Loucy (cell line): ENCODE measurements at regions not wholly inside any gene's neighbourhood (a gene's known extent, or its start where the extent isn't known, plus 50 kb on each side); places are given as distances from the start of the nearest gene placed in this dataset.

ENCODE experiments used
- H2AFZ ChIP-seq: fragments of 200-600 bp; sonication (generic); 2 replicates; pipeline ENCODE4 v1.6.0; 2016; ENCODE audit warnings: antibody characterized with exemption, mild to moderate bottlenecking, low read length, moderate library complexity
- H3F3A ChIP-seq: fragments of 200-600 bp; 2 replicates; pipeline ENCODE4 v1.6.0; 2016; ENCODE audit warnings: antibody characterized with exemption, low read depth, mild to moderate bottlenecking
- H3K27me3 ChIP-seq: fragments of 200-600 bp; sonication (generic); 2 replicates; pipeline ENCODE4 v1.6.1; 2014; ENCODE audit warnings: low read length, mild to moderate bottlenecking; ENCODE audit not compliant: insufficient read depth, poor library complexity, severe bottlenecking
- H3K36me3 ChIP-seq: fragments of 200-600 bp; sonication (generic); 2 replicates; pipeline ENCODE4 v1.6.1; 2016; ENCODE audit warnings: low read length; ENCODE audit not compliant: insufficient read depth
- H3K4me1 ChIP-seq: fragments of 200-600 bp; sonication (generic); 2 replicates; pipeline ENCODE4 v1.5.1; 2014; ENCODE audit warnings: low read length, mild to moderate bottlenecking; ENCODE audit not compliant: insufficient read depth, poor library complexity, severe bottlenecking
- H3K4me2 ChIP-seq: fragments of 200-600 bp; sonication (generic); 2 replicates; pipeline ENCODE4 v1.6.0; 2014; ENCODE audit warnings: antibody characterized with exemption, low read length, low read depth, mild to moderate bottlenecking; ENCODE audit not compliant: poor library complexity, severe bottlenecking
- H3K4me3 ChIP-seq: fragments of 200-600 bp; sonication (generic); 2 replicates; pipeline ENCODE4 v1.5.1; 2014; ENCODE audit warnings: low read length, mild to moderate bottlenecking, mixed read lengths; ENCODE audit not compliant: poor library complexity, severe bottlenecking
- H3K79me2 ChIP-seq: fragments of 200-600 bp; sonication (generic); 2 replicates; pipeline ENCODE4 v1.6.1; 2014; ENCODE audit warnings: low read length; ENCODE audit not compliant: insufficient read depth
- H3K9ac ChIP-seq: fragments of 200-600 bp; sonication (generic); 2 replicates; pipeline ENCODE4 v1.6.0; 2014; ENCODE audit warnings: mild to moderate bottlenecking, low read depth, low read length, moderate library complexity; ENCODE audit not compliant: poor library complexity, severe bottlenecking
- H3K9me2 ChIP-seq: fragments of 200-600 bp; sonication (generic); replicated peaks from 2 replicates; pipeline ENCODE4 v1.6.1; 2016; ENCODE audit warnings: low read depth, low read length, mixed read lengths
- H3K9me3 ChIP-seq: fragments of 200-600 bp; sonication (generic); 2 replicates; pipeline ENCODE4 v1.6.1; 2014; ENCODE audit warnings: mild to moderate bottlenecking, antibody characterized with exemption, low read length, low read depth; ENCODE audit not compliant: insufficient read depth
- H4K20me1 ChIP-seq: fragments of 200-600 bp; sonication (generic); 2 replicates; pipeline ENCODE4 v1.6.0; 2014; ENCODE audit warnings: antibody characterized with exemption, low read length, mild to moderate bottlenecking; ENCODE audit not compliant: insufficient read depth, poor library complexity, severe bottlenecking
- CTCF ChIP-seq: fragments of 200-600 bp; sonication (generic); conservative IDR thresholded peaks from 2 replicates; pipeline ENCODE4 v1.5.1; 2014; ENCODE audit warnings: mild to moderate bottlenecking, antibody characterized with exemption, low read length
- EZH2phosphoT487 ChIP-seq: fragments of 200-600 bp; IDR thresholded peaks from 2 replicates; pipeline ENCODE4 v1.6.1; 2018; ENCODE audit warnings: antibody characterized with exemption, mild to moderate bottlenecking, moderate library complexity, borderline replicate concordance

DNA sequence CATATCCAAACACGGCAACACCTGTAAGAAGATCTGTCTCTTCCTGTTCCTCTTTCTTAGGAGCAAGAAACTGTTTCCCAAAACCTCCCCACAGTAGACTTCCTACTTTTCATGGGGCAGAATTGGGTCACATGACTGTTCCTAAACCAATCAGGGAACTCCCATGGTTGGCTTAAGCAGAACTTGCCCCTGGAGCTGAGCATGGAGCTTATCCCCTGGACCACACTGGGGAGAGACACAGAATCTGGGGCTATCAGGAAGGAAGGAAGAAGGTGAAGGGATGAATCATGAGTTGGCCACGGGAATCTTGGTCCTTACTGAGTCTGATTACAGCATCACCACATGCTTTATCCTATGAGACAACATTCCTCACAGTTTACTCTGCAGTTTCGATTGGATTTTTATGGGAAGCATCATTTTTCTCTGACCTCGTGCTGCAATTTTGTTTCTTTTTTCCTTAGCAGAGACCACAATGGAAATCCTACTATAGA is 81.8 kb downstream of the CDC7 start:
- Histone ChIP-seq H3K9ac (no peak overlapping the region), H3K9me3 (no peaks in the 10 kb centered on the region), H3K36me3 (no peaks in the 10 kb centered on the region), H3K4me1 (peaks cover 33% of the 10 kb centered on the region), H2AFZ (no peak overlapping the region), H3F3A (no peaks in the 10 kb centered on the region), H3K4me2 (no peak overlapping the region), H3K9me2 (no peaks in the 10 kb centered on the region), H3K79me2 (no peaks in the 10 kb centered on the region), H3K27me3 (no peaks in the 10 kb centered on the region), H4K20me1 (no peaks in the 10 kb centered on the region), H3K4me3 (no peak overlapping the region)
- TF ChIP-seq EZH2phosphoT487, result no peak
- no peak for TF ChIP-seq CTCF

DNA sequence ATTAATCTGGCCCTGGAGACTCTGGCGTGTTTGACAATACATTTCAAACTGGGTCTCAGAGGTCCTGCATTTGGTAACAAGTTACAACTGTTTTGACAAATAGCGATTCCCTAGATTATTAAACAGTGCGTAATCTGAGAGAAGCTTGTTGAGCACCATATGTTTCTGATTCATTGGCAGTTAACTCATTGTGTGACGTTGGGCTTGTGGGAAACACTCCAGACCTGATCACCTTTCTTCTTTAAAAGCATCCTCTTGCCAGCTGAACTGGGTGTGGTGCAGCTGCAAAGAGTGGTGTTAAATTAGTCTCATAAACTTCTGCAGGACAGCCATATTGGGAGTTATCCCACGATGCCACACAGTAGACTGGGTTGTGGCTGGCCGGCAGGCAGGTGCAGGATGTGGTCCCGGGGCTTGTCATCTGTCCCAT is 82.7 kb downstream of the CDC7 start:
- no peaks in the 10 kb centered on the region for H4K20me1 ChIP-seq
- H3K4me3 ChIP-seq, result no peak overlapping the region
- H3K9me3 ChIP-seq, result no peaks in the 10 kb centered on the region
- no peak overlapping the region for H3K9ac ChIP-seq
- TF ChIP-seq EZH2phosphoT487 (no peak), CTCF (no peak)
- H3K9me2 ChIP-seq, result no peaks in the 10 kb centered on the region
- H3K36me3 ChIP-seq, result no peaks in the 10 kb centered on the region
- H2AFZ ChIP-seq, result no peak overlapping the region
- peaks cover 33% of the 10 kb centered on the region for H3K4me1 ChIP-seq
- H3K4me2 ChIP-seq, result peak overlapping the region; percentile 25
- no peaks in the 10 kb centered on the region for H3K27me3 ChIP-seq
- H3K79me2 ChIP-seq, result no peaks in the 10 kb centered on the region
- no peaks in the 10 kb centered on the region for H3F3A ChIP-seq

DNA sequence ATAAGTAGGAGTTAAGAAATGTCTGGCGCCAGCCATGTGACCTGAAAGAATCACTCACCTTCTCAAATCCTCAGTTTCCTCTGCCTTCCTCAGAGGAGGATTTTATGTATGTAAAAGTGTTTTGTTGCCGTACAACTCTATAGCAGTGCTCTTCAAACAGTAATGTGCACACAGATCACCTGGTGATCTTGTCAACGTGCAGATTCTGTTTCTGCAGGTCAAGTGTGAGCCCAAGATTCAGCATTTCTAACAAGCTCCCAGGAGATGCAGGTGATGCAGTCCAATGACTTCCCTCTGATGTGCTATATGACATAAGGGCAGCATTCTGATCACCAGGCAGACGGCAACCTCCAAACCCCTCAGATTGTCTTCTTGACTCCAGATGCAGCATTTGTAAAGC is 83.7 kb downstream of the CDC7 start:
- Histone ChIP-seq H3K27me3 (no peaks in the 10 kb centered on the region), H3K9ac (no peak overlapping the region), H3K4me2 (no peak overlapping the region), H3K36me3 (no peaks in the 10 kb centered on the region), H4K20me1 (no peaks in the 10 kb centered on the region), H3F3A (no peaks in the 10 kb centered on the region), H3K4me1 (peaks cover 33% of the 10 kb centered on the region), H3K9me2 (no peaks in the 10 kb centered on the region), H2AFZ (peak overlapping the region; percentile 71), H3K4me3 (no peak overlapping the region), H3K9me3 (no peaks in the 10 kb centered on the region), H3K79me2 (no peaks in the 10 kb centered on the region)
- TF ChIP-seq EZH2phosphoT487 (no peak), CTCF (no peak)
